ENCODE measurements at regions not wholly inside any gene's neighbourhood (a gene's known extent, or its start where the extent isn't known, plus 50 kb on each side); places are given as distances from the start of the nearest gene placed in this dataset.

GRCh38 chr4:121555315-121556107, 141.3 kb downstream of the ANXA5 start:
- DNase-seq (ENCODE audit: low read depth): peak; percentile 17
- TF ChIP-seq, protein P1, sequence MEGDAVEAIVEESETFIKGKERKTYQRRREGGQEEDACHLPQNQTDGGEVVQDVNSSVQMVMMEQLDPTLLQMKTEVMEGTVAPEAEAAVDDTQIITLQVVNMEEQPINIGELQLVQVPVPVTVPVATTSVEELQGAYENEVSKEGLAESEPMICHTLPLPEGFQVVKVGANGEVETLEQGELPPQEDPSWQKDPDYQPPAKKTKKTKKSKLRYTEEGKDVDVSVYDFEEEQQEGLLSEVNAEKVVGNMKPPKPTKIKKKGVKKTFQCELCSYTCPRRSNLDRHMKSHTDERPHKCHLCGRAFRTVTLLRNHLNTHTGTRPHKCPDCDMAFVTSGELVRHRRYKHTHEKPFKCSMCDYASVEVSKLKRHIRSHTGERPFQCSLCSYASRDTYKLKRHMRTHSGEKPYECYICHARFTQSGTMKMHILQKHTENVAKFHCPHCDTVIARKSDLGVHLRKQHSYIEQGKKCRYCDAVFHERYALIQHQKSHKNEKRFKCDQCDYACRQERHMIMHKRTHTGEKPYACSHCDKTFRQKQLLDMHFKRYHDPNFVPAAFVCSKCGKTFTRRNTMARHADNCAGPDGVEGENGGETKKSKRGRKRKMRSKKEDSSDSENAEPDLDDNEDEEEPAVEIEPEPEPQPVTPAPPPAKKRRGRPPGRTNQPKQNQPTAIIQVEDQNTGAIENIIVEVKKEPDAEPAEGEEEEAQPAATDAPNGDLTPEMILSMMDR (conservative IDR thresholded peaks at IDR 0.05; ENCODE audit: low read depth, low read length): no peak
- no peak overlapping the region for H3K4me3 ChIP-seq (ENCODE audit: low read depth, low read length)

DNA sequence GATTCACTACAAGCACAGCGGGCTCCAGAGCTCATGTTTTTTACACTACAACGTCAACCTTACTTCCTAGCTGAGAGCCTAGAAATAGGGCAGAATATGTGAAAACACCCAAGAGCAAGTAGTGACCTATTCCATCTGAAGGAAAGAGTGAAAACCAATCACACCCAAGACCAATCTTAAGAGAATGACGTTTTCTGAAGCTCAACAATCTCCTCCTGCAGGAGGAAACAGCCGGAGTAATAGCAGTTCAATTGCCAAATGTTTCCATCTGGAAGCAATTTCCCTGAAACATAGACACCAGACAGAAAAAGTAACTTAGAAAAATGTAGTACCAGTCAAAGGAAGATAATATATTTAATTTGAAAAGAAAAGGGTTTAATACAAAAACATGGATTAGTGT, 142.4 kb downstream of the ANXA5 start:
- DNase-seq (ENCODE audit: low read depth): no peak
- H3K4me3 ChIP-seq (ENCODE audit: low read depth, low read length): no peak overlapping the region
- TF ChIP-seq, protein P1 (conservative IDR thresholded peaks at IDR 0.05; ENCODE audit: low read depth, low read length): no peak

DNA sequence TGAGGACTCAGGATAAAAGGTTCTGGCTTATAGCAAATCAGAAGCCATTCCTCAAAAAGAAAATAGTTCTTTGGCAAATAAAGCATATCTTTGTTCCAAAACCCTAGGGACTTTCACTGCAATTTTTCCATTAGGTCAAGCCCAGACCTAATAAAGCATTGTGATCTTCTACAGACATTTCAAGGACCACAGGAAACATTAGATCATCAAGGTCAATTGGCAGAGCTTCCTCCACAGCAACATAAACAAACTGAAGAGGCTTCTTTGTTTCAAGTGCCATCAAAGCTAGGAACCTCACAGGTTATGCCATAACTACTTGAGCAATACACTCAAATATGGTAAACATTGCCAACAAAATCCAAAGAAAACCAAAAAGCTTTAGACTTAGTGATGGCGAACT, 144.9 kb downstream of the ANXA5 start:
- H3K4me3 ChIP-seq (ENCODE audit: low read depth, low read length): no peak overlapping the region
- peak; percentile 12 for DNase-seq (ENCODE audit: low read depth)

DNA sequence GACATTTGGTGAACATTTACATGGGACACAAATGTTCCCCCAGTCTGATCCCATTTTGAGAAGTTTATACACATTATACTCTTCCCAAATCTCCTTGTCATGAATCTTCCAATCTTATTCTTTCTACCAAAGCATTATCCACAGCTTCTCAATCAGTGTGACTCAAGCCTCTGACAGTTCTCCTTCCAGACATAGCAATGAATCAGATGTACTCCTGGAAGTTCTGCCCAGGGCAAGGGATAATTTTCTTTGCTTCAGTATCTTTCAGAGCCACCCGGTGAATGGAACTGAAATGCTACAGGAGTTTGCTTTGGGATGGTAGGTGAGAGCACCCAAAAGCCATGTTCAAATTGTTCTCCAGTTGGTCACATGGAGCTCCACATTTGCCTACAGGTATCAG, 145.5 kb downstream of the ANXA5 start:
- TF ChIP-seq, protein P1 (conservative IDR thresholded peaks at IDR 0.05; ENCODE audit: low read depth, low read length): no peak
- H3K4me3 ChIP-seq (ENCODE audit: low read depth, low read length): no peak overlapping the region
- DNase-seq (ENCODE audit: low read depth): no peak

More for the DNA sequence above, 144.9 kb downstream of the ANXA5 start:
- TF ChIP-seq, protein P1 (conservative IDR thresholded peaks at IDR 0.05; ENCODE audit: low read depth, low read length): no peak

DNA sequence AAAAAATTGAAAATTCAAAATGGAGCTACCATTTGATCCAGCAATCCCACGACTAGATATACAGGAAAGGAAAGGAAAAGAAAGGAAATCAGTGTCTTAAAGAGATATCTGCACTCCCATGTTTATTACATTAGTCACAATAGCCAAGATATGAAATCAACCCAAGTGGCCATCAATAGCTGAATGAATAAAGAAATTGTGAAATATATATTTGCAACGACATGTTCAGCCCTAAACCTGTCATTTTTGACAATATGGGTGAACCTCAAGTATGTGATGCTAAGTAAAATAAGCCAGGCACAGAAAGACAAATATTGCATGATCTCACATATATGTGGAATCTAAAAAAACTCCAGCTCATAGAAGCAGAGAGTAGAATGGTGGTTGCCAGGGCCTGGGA, 155.1 kb downstream of the ANXA5 start:
- DNase-seq (ENCODE audit: low read depth): no peak
- TF ChIP-seq, protein P1 (conservative IDR thresholded peaks at IDR 0.05; ENCODE audit: low read depth, low read length): no peak
- H3K4me3 ChIP-seq (ENCODE audit: low read depth, low read length): no peak overlapping the region

DNA sequence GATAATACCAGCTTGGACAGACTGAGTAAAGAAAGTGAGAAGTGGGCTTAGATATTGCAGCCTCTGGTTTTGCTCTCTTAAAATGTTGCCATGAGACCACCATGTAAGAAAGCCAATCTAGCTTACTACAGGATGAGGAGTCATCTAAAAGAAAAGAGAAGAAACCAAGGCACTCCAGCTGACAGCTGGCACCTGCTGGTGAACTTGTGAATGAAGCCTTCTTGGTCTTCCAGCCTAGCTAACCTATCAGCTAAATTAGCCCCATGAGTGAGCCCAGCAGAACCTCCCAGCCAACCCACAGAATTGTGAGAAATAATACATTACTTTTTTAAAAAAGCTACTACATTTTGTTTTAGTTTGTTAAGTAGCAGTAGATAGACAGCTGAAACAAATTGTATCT, 154.5 kb upstream of the QRFPR start:
- TF ChIP-seq, protein P1 (conservative IDR thresholded peaks at IDR 0.05; ENCODE audit: low read depth, low read length): no peak
- H3K4me3 ChIP-seq (ENCODE audit: low read depth, low read length): no peak overlapping the region
- no peak for DNase-seq (ENCODE audit: low read depth)

GRCh38 chr4:121534187-121534586, 153.4 kb upstream of the QRFPR start:
- DNase-seq (ENCODE audit: low read depth): no peak
- TF ChIP-seq, protein P1 (conservative IDR thresholded peaks at IDR 0.05; ENCODE audit: low read depth, low read length): no peak
- no peak overlapping the region for H3K4me3 ChIP-seq (ENCODE audit: low read depth, low read length)

Measured in choroid plexus epithelial cell (primary cell).